ENCODE measurements at regions not wholly inside any gene's neighbourhood (a gene's known extent, or its start where the extent isn't known, plus 50 kb on each side); places are given as distances from the start of the nearest gene placed in this dataset.

DNA sequence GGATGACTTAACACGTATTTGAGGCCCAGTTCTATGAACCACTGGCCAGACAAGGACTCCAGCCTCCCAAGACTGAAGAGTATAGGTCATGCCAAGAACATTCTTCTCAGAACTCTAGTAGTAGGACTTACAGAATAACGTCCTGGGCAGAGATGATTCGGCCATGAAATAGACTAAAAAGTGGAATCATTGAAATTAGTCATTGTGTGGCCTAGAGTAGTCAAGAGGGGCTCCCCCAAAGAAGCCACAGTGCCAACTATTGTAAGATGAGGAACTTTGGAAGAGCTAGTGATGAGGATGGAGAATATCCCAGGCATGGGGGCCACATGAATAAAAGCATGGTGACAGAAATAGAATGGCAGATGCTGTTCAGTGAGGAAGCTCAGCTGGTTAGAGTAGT is 101.1 kb downstream of the TRIB2 start:
- 54 to 57% methylated on average over 3 of the region's 3 CpGs for WGBS, 2 experiments (ENCODE audit: low coverage in 1 of 2, low lambda C conversion rate in 2 of 2, missing lambda C conversion rate in 2 of 2)

DNA sequence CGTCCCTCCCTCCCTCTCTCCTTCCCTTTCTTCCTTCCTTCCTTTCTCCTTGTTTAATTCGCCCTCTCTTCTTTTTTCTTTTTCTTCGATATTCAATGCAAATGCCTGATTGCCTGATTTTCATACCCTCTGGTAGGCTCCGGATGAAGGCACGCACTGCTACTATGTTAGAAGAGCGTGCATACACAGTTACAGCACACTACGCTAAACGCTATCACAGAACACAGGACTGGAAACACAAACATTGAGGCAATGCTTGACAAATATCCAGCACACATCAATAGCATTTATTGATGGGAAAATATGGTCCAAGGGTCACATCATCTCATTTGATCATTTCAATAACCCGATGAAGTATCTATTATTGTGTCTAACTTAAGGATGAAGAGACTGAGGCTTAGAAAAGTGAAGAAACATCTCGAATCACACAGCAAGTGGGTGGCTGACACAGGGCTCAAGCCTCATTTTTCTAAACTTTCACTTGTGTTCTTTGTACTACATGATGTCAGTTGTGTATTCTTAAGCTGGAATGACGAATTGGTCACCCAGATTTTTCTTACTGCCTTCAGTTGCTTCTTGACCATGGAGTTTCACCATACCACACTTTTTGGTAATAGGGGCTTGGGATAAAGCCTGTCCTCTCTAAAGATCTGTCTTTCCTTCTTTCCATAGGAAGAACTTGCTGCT is 101.8 kb downstream of the TRIB2 start:
- Histone ChIP-seq H3K79me2 (ENCODE audit: insufficient read depth) (no peaks in the 10 kb centered on the region), H3F3A (ENCODE audit: insufficient read depth) (peaks cover 48% of the 10 kb centered on the region), H3K27ac (peak overlapping the region; percentile 92), H3K4me1 (ENCODE audit: insufficient read depth) (peaks cover 50% of the 10 kb centered on the region), H3K9me3 (ENCODE audit: low read depth) (no peaks in the 10 kb centered on the region), H4K20me1 (ENCODE audit: insufficient read depth) (no peaks in the 10 kb centered on the region), H3K9me2 (ENCODE audit: insufficient read depth) (no peaks in the 10 kb centered on the region), H3K4me3 (peak overlapping the region; percentile 16; the same call in 1 of the 2 replicates), H3K9ac (peak overlapping the region; percentile 59), H3K4me2 (ENCODE audit: unreplicated experiment) (peak overlapping the region; percentile 42), H3K27me3 (replicated peaks; ENCODE audit: insufficient read depth) (no peaks in the 10 kb centered on the region), H2AFZ (peak overlapping the region; percentile 60), H3K36me3 (ENCODE audit: low read depth) (no peaks in the 10 kb centered on the region)
- in situ Hi-C loops (cut with MboI) = no loop called here
- DNase-seq = peak; percentile 78
- TF ChIP-seq EZH2phosphoT487 (IDR thresholded peaks at IDR 0.05; ENCODE audit: insufficient read depth, low read depth) (no peak), EZH2 (IDR thresholded peaks at IDR 0.05; ENCODE audit: insufficient read depth, poor library complexity, severe bottlenecking) (no peak)
- WGBS, 2 experiments (ENCODE audit: low coverage in 1 of 2, low lambda C conversion rate in 2 of 2, missing lambda C conversion rate in 2 of 2) = 73 to 76% methylated on average over 10 to 11 of the region's 11 CpGs

More for the DNA sequence above, 101.1 kb downstream of the TRIB2 start:
- Histone ChIP-seq H3K36me3 (ENCODE audit: low read depth) (no peaks in the 10 kb centered on the region), H3K27me3 (replicated peaks; ENCODE audit: insufficient read depth) (no peaks in the 10 kb centered on the region), H3K4me3 (no peak overlapping the region), H3K79me2 (ENCODE audit: insufficient read depth) (no peaks in the 10 kb centered on the region), H3K4me1 (ENCODE audit: insufficient read depth) (peaks cover 50% of the 10 kb centered on the region), H3K27ac (peak overlapping the region; percentile 92), H3F3A (ENCODE audit: insufficient read depth) (peaks cover 48% of the 10 kb centered on the region), H3K9ac (no peak overlapping the region), H3K4me2 (ENCODE audit: unreplicated experiment) (no peak overlapping the region), H3K9me3 (ENCODE audit: low read depth) (no peaks in the 10 kb centered on the region), H4K20me1 (ENCODE audit: insufficient read depth) (no peaks in the 10 kb centered on the region), H3K9me2 (ENCODE audit: insufficient read depth) (no peaks in the 10 kb centered on the region), H2AFZ (no peak overlapping the region)
- peak; percentile 20 for DNase-seq
- in situ Hi-C loops (cut with MboI) = no loop called here
- TF ChIP-seq EZH2 (IDR thresholded peaks at IDR 0.05; ENCODE audit: insufficient read depth, poor library complexity, severe bottlenecking) (no peak), EZH2phosphoT487 (IDR thresholded peaks at IDR 0.05; ENCODE audit: insufficient read depth, low read depth) (no peak)

DNA sequence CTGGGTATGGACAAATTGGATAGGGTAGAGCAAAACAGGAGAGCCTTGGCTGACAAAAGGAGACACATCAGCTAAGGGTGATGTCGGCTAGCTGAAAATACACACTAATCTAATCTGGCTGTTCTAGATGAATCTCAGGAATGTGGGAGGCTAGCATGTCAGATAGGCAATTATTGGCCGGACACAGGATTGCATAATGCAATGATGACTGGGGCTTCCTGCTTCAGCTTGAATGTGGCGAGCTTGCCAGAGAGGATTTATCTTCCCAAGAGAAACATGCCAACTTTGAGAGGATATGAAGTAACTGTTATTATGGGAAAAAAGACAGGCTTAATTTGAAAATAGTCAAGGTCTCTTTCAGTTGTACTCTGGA is 102.4 kb downstream of the TRIB2 start:
- Histone ChIP-seq H3K9me2 (ENCODE audit: insufficient read depth) (no peaks in the 10 kb centered on the region), H3K4me1 (ENCODE audit: insufficient read depth) (peaks cover 51% of the 10 kb centered on the region), H4K20me1 (ENCODE audit: insufficient read depth) (no peaks in the 10 kb centered on the region), H3K36me3 (ENCODE audit: low read depth) (no peaks in the 10 kb centered on the region), H3K4me3 (peak overlapping the region; percentile 39), H3K79me2 (ENCODE audit: insufficient read depth) (no peaks in the 10 kb centered on the region), H3K27ac (peak overlapping the region; percentile 92), H2AFZ (peak overlapping the region; percentile 60), H3K9me3 (ENCODE audit: low read depth) (no peaks in the 10 kb centered on the region), H3F3A (ENCODE audit: insufficient read depth) (peaks cover 48% of the 10 kb centered on the region), H3K4me2 (ENCODE audit: unreplicated experiment) (peak overlapping the region; percentile 73), H3K27me3 (replicated peaks; ENCODE audit: insufficient read depth) (no peaks in the 10 kb centered on the region), H3K9ac (peak overlapping the region; percentile 71)
- in situ Hi-C loops (cut with MboI) = no loop called here
- peak; percentile 99 for DNase-seq
- 0% methylated on average over 3 of the region's 3 CpGs for WGBS, 2 experiments (ENCODE audit: low coverage in 1 of 2, low lambda C conversion rate in 2 of 2, missing lambda C conversion rate in 2 of 2)
- TF ChIP-seq EZH2phosphoT487 (IDR thresholded peaks at IDR 0.05; ENCODE audit: insufficient read depth, low read depth) = no peak
- TF ChIP-seq EZH2 (IDR thresholded peaks at IDR 0.05; ENCODE audit: insufficient read depth, poor library complexity, severe bottlenecking) = no peak

DNA sequence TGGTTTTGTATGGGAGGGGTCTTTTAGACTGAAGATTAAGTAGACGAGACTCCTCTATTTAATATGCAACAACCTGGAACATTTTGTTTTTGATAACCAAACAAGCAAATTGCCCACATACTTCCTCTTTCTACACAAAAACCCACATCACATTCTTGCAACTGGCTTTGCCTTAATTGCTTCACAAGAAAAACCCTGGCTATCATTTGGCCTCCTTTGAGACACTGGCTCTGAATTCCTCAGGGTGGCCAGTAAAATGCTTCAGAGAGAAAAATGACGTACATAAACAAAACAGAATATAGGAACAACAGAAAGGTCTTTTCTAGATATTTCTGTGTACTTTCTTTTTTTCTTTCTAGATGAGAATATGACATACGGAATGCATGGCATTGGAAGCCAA is 103.0 kb downstream of the TRIB2 start:
- peaks cover 58% of the 10 kb centered on the region for H3K4me1 ChIP-seq (ENCODE audit: insufficient read depth)
- peak overlapping the region; percentile 92 for H3K27ac ChIP-seq
- in situ Hi-C loops (cut with MboI) = no loop called here
- H2AFZ ChIP-seq = no peak overlapping the region
- 43 to 51% methylated on average over 3 of the region's 3 CpGs for WGBS, 2 experiments (ENCODE audit: low coverage in 1 of 2, low lambda C conversion rate in 2 of 2, missing lambda C conversion rate in 2 of 2)
- DNase-seq = peak; percentile 57
- TF ChIP-seq EZH2 (IDR thresholded peaks at IDR 0.05; ENCODE audit: insufficient read depth, poor library complexity, severe bottlenecking) (no peak), EZH2phosphoT487 (IDR thresholded peaks at IDR 0.05; ENCODE audit: insufficient read depth, low read depth) (no peak)
- no peaks in the 10 kb centered on the region for H4K20me1 ChIP-seq (ENCODE audit: insufficient read depth)
- H3K27me3 ChIP-seq (replicated peaks; ENCODE audit: insufficient read depth) = no peaks in the 10 kb centered on the region
- H3K9ac ChIP-seq = peak overlapping the region; percentile 71
- H3K79me2 ChIP-seq (ENCODE audit: insufficient read depth) = no peaks in the 10 kb centered on the region
- no peaks in the 10 kb centered on the region for H3K9me2 ChIP-seq (ENCODE audit: insufficient read depth)
- H3K36me3 ChIP-seq (ENCODE audit: low read depth) = no peaks in the 10 kb centered on the region
- H3K9me3 ChIP-seq (ENCODE audit: low read depth) = no peaks in the 10 kb centered on the region
- peak overlapping the region; percentile 39 for H3K4me3 ChIP-seq
- peak overlapping the region; percentile 73 for H3K4me2 ChIP-seq (ENCODE audit: unreplicated experiment)
- H3F3A ChIP-seq (ENCODE audit: insufficient read depth) = peaks cover 48% of the 10 kb centered on the region

Measured in GM23248 (cell line).